Type B pancreatic cell (in vitro differentiated cells): ENCODE measurements at regions not wholly inside any gene's neighbourhood (a gene's known extent, or its start where the extent isn't known, plus 50 kb on each side); places are given as distances from the start of the nearest gene placed in this dataset.

ENCODE experiments used
- DNase-seq: peaks from one replicate; pipeline ENCODE4 v3.0.0; 2021; ENCODE audit warnings: mixed read lengths; ENCODE audit not compliant: unreplicated experiment; ENCODE audit errors: extremely low spot score
- H3K27ac Mint-ChIP-seq: 2 replicates; pipeline ENCODE4 v1.8.0; 2021; ENCODE audit warnings: mild to moderate bottlenecking, mixed read lengths
- H3K27me3 Mint-ChIP-seq: 2 replicates; pipeline ENCODE4 v1.8.0; 2021; ENCODE audit warnings: mixed read lengths
- H3K36me3 Mint-ChIP-seq: 2 replicates; pipeline ENCODE4 v1.8.0; 2021; ENCODE audit warnings: mixed read lengths
- H3K4me1 Mint-ChIP-seq: one replicate; pipeline ENCODE4 v1.8.0; 2021; ENCODE audit warnings: mixed read lengths; ENCODE audit not compliant: unreplicated experiment
- H3K4me3 Mint-ChIP-seq: 2 replicates; pipeline ENCODE4 v1.8.0; 2021; ENCODE audit warnings: mild to moderate bottlenecking, mixed read lengths
- H3K9me3 Mint-ChIP-seq: 2 replicates; pipeline ENCODE4 v1.8.0; 2021; ENCODE audit warnings: mixed read lengths
- CTCF ChIP-seq: fragments of 200-600 bp; sonication (generic); conservative IDR thresholded peaks from 2 replicates; pipeline ENCODE4 v1.5.0; 2021; ENCODE audit warnings: antibody characterized with exemption, mild to moderate bottlenecking

DNA sequence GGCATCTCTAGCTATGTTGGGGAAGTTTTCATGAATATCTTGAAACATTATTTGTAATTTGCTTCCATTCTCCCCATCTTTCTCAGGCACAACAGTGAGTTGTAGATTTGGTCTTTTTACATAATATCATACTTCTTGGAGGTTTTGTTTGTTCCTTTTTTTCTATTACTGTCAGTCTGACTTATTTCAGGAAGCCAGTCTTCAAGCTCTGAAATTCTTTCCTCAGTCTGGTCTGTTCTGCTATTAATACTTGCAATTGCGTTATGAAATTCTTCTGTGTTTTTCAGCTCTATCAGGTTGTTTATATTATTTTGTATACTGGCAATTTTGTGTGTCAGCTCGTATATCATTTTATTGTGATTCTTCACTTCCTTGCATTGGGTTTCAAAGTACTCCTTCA, 424.6 kb upstream of the PTBP2 start:
- H3K36me3 Mint-ChIP-seq: no peaks in the 10 kb centered on the region
- no peak for DNase-seq
- H3K27me3 Mint-ChIP-seq: no peaks in the 10 kb centered on the region
- H3K4me3 Mint-ChIP-seq: no peak overlapping the region
- no peaks in the 10 kb centered on the region for H3K9me3 Mint-ChIP-seq
- no peak for TF ChIP-seq CTCF
- H3K27ac Mint-ChIP-seq: no peak overlapping the region
- no peaks in the 10 kb centered on the region for H3K4me1 Mint-ChIP-seq

DNA sequence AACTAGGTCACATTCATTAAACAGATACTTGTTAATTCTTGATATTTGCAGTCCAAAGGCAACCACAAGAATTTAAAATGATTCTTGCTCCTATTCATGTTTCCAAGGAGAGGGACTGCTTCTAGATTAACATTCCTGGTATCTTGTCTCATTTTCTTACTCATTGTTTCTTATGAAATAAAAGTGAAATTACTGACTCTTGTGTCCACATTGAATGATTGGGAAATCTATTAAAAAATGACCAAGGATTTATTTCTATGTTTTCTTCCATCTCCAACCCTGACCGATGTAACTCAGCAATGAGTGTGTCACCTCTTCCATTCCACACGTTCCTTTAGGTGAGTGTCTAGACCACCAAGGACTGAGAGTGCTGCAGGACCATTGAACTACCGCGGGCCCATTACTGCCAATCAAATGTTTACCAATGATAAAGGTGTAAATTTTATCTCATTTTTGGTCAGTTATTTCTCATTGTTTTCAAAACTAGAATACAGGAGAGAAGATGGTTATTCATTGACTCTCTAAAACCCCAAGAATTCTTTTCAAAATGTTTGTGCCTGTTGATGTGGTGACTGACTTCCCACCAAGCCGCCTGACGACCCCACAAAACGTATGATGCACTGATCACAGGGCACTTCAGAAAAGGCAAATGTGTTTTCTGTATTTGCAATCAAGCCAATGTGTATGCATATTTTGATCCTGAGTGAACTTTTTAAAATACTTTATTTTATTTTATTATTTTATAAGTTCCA, 414.6 kb upstream of the PTBP2 start:
- H3K9me3 Mint-ChIP-seq: no peaks in the 10 kb centered on the region
- no peaks in the 10 kb centered on the region for H3K4me1 Mint-ChIP-seq
- H3K27ac Mint-ChIP-seq: no peak overlapping the region
- DNase-seq: no peak
- no peaks in the 10 kb centered on the region for H3K27me3 Mint-ChIP-seq
- no peaks in the 10 kb centered on the region for H3K36me3 Mint-ChIP-seq
- TF ChIP-seq CTCF: no peak
- no peak overlapping the region for H3K4me3 Mint-ChIP-seq

DNA sequence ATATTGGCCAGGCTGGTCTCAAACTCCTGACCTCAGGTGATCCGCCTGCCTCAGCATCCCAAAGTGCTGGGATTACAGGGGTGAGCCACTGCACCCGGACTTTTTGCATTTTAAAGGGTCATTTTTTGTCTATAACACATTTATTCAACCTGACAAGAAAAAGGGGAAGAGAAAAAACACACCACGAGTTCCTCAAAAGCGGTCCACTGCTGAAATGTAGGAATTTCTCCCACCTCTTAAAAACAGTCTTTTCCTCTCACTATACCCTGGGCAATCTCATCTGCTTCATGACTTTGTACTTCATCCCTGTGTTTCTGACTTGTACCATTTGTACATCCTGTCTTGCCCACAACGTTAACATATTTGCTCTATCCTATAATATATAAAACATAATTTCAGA, 413.3 kb upstream of the PTBP2 start:
- Mint-ChIP-seq H3K4me1 (no peaks in the 10 kb centered on the region), H3K9me3 (no peaks in the 10 kb centered on the region), H3K27ac (no peak overlapping the region), H3K36me3 (no peaks in the 10 kb centered on the region), H3K27me3 (no peaks in the 10 kb centered on the region), H3K4me3 (no peak overlapping the region)
- TF ChIP-seq CTCF: no peak
- no peak for DNase-seq

DNA sequence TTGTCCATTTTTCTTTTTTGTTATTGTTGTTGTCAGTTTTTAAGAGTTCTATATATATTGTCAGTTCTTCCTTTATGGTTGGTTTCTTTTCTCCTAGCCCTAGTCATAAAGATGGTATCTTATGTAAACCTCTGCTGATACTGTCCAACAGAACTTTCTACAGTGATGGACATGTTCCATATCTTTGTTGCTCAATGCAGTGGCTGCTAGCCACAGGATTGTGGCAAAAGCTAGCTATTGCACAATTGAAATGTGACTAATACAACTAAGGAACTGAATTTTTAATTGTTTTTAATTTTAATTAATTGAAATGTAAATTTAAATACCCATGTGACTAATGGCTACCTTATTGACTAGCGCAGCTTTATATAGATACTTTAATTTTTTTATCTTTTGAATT, 411.8 kb upstream of the PTBP2 start:
- Mint-ChIP-seq H3K36me3 (no peaks in the 10 kb centered on the region), H3K27ac (no peak overlapping the region), H3K4me1 (no peaks in the 10 kb centered on the region), H3K4me3 (no peak overlapping the region), H3K9me3 (no peaks in the 10 kb centered on the region), H3K27me3 (no peaks in the 10 kb centered on the region)
- no peak for TF ChIP-seq CTCF
- no peak for DNase-seq

- Mint-ChIP-seq H3K4me1 (no peaks in the 10 kb centered on the region), H3K36me3 (no peaks in the 10 kb centered on the region), H3K27ac (no peak overlapping the region), H3K27me3 (no peaks in the 10 kb centered on the region), H3K9me3 (no peaks in the 10 kb centered on the region), H3K4me3 (no peak overlapping the region)
- DNase-seq: no peak
- TF ChIP-seq CTCF: no peak
Observed at GRCh38 chr1:96313216-96313615, 408.4 kb upstream of the PTBP2 start.

- H3K27me3 Mint-ChIP-seq: no peaks in the 10 kb centered on the region
- no peak for TF ChIP-seq CTCF
- H3K9me3 Mint-ChIP-seq: no peaks in the 10 kb centered on the region
- H3K4me3 Mint-ChIP-seq: no peak overlapping the region
- no peaks in the 10 kb centered on the region for H3K36me3 Mint-ChIP-seq
- no peak overlapping the region for H3K27ac Mint-ChIP-seq
- no peaks in the 10 kb centered on the region for H3K4me1 Mint-ChIP-seq
- no peak for DNase-seq
Observed at GRCh38 chr1:96329121-96329520, 392.5 kb upstream of the PTBP2 start.
